Lower leg skin (tissue), 3 donors: ENCODE measurements at regions not wholly inside any gene's neighbourhood (a gene's known extent, or its start where the extent isn't known, plus 50 kb on each side); places are given as distances from the start of the nearest gene placed in this dataset.

Experiments used
- CTCF ChIP-seq, 3 donors: fragments of 450-650 bp; IDR thresholded peaks; one replicate each; pipeline ENCODE4 v1.5.1; 2016; ENCODE audit warnings: antibody characterized with exemption in 3 of 3, mild to moderate bottlenecking in 3 of 3, moderate library complexity in 2 of 3
- POLR2A ChIP-seq, 2 donors: fragments of 450-650 bp; IDR thresholded peaks; one replicate each; pipeline ENCODE4 v1.6.1; 2016 to 2017; ENCODE audit warnings: antibody characterized with exemption in 2 of 2, mild to moderate bottlenecking in 1 of 2, moderate library complexity in 1 of 2

DNA sequence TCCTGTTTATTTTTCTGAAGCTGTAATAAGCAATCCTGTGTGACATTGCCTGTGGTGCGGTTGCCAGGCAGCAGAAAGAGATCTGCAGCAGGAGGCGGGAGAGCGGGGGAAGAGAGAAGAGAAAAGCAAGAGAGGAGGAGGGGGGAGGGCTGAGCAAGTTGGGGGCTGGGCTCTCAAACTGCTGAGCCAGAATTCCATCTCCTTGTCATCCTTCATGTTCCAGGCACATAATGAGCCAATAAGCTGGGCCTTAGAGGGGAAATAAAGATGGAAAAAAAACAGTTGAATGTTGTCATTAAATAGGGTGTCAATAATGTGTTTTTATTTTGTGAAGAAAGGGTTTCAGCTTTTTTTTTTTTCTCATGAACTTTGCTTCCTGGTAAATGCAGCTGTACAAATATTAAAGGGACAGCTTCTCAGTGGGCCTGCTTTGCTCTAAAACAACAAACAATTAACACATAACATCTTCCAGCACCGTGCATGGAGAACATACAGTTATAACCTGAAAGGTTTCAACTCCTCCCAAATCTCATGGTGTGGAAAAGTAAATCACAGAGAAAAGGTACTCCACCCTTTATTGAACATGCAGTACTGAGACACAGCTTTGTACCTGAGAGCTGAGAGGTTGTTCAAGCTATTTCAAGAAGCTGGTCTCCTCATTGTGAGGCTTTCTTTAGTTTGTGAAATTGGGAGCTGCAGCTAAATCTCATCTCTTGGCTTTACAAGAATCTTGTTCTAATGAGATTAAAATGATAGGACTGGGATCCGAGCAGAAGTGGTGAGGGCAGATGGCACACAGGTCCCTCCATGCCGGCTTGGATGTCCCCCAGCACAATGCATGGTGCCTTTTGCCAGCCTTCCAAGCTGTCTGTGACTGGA, 451.1 kb upstream of the KCNMB2 start:
- TF ChIP-seq POLR2A (IDR thresholded peaks at IDR 0.05): no peak
- TF ChIP-seq CTCF (IDR thresholded peaks at IDR 0.05): no peak
